Gastroesophageal sphincter (tissue), 2 donors: ENCODE measurements at regions not wholly inside any gene's neighbourhood (a gene's known extent, or its start where the extent isn't known, plus 50 kb on each side); places are given as distances from the start of the nearest gene placed in this dataset.

ENCODE experiments used
- EP300 ChIP-seq: sonication (generic); formaldehyde crosslinking; IDR thresholded peaks from one replicate; pipeline ENCODE4 v1.6.1; 2017; ENCODE audit warnings: antibody characterized with exemption, mild to moderate bottlenecking
- POLR2A ChIP-seq, 2 donors: fragments of 450-650 bp; IDR thresholded peaks; one replicate each; pipeline ENCODE4 v1.6.1; 2017; ENCODE audit warnings: antibody characterized with exemption in 2 of 2, mild to moderate bottlenecking in 2 of 2, moderate library complexity in 1 of 2

DNA sequence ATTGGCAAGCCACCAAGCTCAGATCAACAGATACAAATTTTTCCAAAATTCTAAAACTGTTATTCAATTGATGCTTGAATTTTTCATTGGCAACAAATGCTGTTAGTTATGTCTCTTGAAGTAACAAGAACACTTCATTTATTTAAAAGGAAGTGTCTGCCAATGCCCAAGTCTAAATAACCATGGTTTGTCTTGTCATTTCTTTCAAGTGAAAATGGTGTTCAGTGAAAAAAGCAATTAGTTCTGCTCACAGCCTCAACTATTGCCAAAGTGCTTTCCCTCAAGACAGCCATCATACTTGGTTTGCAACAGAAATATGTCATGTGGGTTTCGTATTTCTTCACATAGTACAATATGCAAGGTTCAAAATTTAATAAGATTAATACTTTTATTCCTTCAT is 312.6 kb upstream of the LMCD1 start:
- no peak for TF ChIP-seq POLR2A (IDR thresholded peaks at IDR 0.05)
- no peak for TF ChIP-seq EP300
